ENCODE measurements at regions not wholly inside any gene's neighbourhood (a gene's known extent, or its start where the extent isn't known, plus 50 kb on each side); places are given as distances from the start of the nearest gene placed in this dataset.

DNA sequence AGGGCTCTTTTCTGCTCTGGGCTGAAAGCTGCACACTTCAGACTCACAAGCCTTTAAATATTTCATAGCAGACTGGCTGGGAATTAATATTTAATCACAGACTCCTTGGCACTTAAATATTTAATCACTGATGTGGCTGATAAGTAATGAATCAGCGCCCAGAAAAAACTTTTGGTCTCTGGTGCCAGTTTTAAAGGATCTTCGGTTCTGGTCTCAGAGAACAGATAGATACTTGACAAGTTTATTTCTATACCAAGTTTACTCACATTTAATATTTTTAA is 201.2 kb downstream of the MYCN start:
- TF ChIP-seq YY1 (IDR thresholded peaks at IDR 0.05) (no peak), RXRA (IDR thresholded peaks at IDR 0.05) (no peak), RAD21 (IDR thresholded peaks at IDR 0.05) (no peak), EGR1 (IDR thresholded peaks at IDR 0.05; ENCODE audit: low read depth in 2 of 2) (no peak), FOXA1 (IDR thresholded peaks at IDR 0.05) (no peak)
- TF ChIP-seq, protein P1, sequence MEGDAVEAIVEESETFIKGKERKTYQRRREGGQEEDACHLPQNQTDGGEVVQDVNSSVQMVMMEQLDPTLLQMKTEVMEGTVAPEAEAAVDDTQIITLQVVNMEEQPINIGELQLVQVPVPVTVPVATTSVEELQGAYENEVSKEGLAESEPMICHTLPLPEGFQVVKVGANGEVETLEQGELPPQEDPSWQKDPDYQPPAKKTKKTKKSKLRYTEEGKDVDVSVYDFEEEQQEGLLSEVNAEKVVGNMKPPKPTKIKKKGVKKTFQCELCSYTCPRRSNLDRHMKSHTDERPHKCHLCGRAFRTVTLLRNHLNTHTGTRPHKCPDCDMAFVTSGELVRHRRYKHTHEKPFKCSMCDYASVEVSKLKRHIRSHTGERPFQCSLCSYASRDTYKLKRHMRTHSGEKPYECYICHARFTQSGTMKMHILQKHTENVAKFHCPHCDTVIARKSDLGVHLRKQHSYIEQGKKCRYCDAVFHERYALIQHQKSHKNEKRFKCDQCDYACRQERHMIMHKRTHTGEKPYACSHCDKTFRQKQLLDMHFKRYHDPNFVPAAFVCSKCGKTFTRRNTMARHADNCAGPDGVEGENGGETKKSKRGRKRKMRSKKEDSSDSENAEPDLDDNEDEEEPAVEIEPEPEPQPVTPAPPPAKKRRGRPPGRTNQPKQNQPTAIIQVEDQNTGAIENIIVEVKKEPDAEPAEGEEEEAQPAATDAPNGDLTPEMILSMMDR (IDR thresholded peaks at IDR 0.05; ENCODE audit: low read depth, low read length, missing input control) = no peak
